ENCODE measurements at regions not wholly inside any gene's neighbourhood (a gene's known extent, or its start where the extent isn't known, plus 50 kb on each side); places are given as distances from the start of the nearest gene placed in this dataset.

DNA sequence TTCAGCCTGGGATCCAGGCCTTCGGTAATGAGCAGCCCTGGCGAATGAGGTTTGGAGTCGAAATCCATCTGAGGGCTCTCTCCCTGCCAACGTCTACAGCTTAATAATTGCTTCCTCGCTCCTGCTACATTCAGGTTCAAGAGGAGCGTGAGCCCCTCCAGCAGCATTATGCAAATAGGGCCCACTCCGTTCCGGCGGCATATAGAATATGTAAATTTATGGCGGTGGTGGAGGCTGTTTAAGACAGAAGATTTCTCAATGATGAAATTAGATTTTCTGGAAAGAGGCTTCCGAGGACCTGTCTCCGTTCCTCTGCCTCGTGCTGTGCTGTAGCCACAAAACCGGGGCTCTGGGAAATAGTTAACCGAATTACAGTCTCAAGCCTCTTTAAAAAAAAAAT lies 402.8 kb downstream of the MIAT start:
- no peaks in the 10 kb centered on the region for H3K36me3 ChIP-seq (replicated peaks; ENCODE audit: low read depth, low read length)
- H3K4me1 ChIP-seq (ENCODE audit: low read length): no peaks in the 10 kb centered on the region
- TF ChIP-seq, protein P1, sequence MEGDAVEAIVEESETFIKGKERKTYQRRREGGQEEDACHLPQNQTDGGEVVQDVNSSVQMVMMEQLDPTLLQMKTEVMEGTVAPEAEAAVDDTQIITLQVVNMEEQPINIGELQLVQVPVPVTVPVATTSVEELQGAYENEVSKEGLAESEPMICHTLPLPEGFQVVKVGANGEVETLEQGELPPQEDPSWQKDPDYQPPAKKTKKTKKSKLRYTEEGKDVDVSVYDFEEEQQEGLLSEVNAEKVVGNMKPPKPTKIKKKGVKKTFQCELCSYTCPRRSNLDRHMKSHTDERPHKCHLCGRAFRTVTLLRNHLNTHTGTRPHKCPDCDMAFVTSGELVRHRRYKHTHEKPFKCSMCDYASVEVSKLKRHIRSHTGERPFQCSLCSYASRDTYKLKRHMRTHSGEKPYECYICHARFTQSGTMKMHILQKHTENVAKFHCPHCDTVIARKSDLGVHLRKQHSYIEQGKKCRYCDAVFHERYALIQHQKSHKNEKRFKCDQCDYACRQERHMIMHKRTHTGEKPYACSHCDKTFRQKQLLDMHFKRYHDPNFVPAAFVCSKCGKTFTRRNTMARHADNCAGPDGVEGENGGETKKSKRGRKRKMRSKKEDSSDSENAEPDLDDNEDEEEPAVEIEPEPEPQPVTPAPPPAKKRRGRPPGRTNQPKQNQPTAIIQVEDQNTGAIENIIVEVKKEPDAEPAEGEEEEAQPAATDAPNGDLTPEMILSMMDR (IDR thresholded peaks at IDR 0.05; ENCODE audit: low read depth, low read length): no peak
- no peaks in the 10 kb centered on the region for H3K79me2 ChIP-seq (ENCODE audit: low read length)
- no peak overlapping the region for H2AFZ ChIP-seq (ENCODE audit: low read depth, low read length)
- H3K9ac ChIP-seq (ENCODE audit: low read length): no peak overlapping the region
- H3K4me3 ChIP-seq (ENCODE audit: low read length): no peak overlapping the region
- H3K27me3 ChIP-seq (ENCODE audit: low read depth, low read length): peaks cover 26% of the 10 kb centered on the region
- no peak overlapping the region for H3K4me2 ChIP-seq (ENCODE audit: low read length)
- no peaks in the 10 kb centered on the region for H4K20me1 ChIP-seq (ENCODE audit: insufficient read depth, low read length)
- H3K27ac ChIP-seq (ENCODE audit: low read length): no peak overlapping the region
- H3K9me3 ChIP-seq (ENCODE audit: insufficient read depth, low read length): no peaks in the 10 kb centered on the region

DNA sequence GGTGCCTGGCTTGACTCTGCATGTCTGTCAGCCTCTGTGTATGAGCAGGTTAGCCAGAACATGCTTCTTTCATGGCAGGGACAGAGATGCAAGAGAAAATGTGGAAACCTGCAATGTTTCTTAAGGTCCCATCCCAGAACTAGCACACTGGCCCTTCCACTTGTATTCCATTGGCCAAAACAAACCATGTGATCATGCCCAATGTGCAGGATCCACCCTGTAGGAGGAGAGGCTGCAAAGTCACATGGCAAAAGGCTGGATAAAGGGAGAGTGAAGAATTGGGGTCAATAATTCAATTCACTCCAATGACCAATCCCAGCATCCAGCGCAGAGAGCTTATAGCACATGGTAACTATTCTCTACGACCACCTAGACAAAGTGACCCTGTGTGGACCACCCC lies 405.5 kb downstream of the MIAT start:
- Histone ChIP-seq H3K27ac (ENCODE audit: low read length) (no peak overlapping the region), H3K4me2 (ENCODE audit: low read length) (no peak overlapping the region), H3K4me3 (ENCODE audit: low read length) (no peak overlapping the region), H3K27me3 (ENCODE audit: low read depth, low read length) (peaks cover 12% of the 10 kb centered on the region), H3K79me2 (ENCODE audit: low read length) (no peaks in the 10 kb centered on the region), H3K9ac (ENCODE audit: low read length) (no peak overlapping the region), H2AFZ (ENCODE audit: low read depth, low read length) (no peak overlapping the region), H3K36me3 (replicated peaks; ENCODE audit: low read depth, low read length) (no peaks in the 10 kb centered on the region), H3K9me3 (ENCODE audit: insufficient read depth, low read length) (no peaks in the 10 kb centered on the region), H4K20me1 (ENCODE audit: insufficient read depth, low read length) (no peaks in the 10 kb centered on the region), H3K4me1 (ENCODE audit: low read length) (no peaks in the 10 kb centered on the region)
- TF ChIP-seq, protein P1 (IDR thresholded peaks at IDR 0.05; ENCODE audit: low read depth, low read length): no peak
- no peak for TF ChIP-seq EZH2phosphoT487 (IDR thresholded peaks at IDR 0.05; ENCODE audit: low read depth)

DNA sequence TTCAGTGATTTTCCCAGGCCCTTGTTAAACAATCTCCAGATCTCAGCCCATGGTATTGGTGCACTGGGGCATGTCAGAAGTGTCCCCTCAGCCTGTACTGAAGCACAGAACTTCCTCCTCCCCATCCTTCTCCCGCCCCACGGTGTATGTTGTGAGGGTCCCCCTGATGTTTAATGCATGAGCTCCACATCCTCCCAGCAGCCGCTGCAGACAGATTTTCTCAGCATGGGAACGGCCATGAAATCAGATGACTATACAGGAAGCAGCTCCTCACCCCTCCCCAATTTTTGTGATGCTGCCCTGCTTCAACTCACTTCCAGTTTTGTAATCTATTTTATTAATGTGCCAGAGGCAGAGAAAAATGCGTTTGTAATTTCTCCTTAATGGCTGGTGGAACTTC lies 406.0 kb downstream of the MIAT start:
- H3K4me2 ChIP-seq (ENCODE audit: low read length): no peak overlapping the region
- H4K20me1 ChIP-seq (ENCODE audit: insufficient read depth, low read length): no peaks in the 10 kb centered on the region
- no peak overlapping the region for H3K27ac ChIP-seq (ENCODE audit: low read length)
- no peak overlapping the region for H3K4me3 ChIP-seq (ENCODE audit: low read length)
- no peak overlapping the region for H3K9ac ChIP-seq (ENCODE audit: low read length)
- H2AFZ ChIP-seq (ENCODE audit: low read depth, low read length): no peak overlapping the region
- H3K4me1 ChIP-seq (ENCODE audit: low read length): no peaks in the 10 kb centered on the region
- peaks cover 7% of the 10 kb centered on the region for H3K27me3 ChIP-seq (ENCODE audit: low read depth, low read length)
- no peaks in the 10 kb centered on the region for H3K79me2 ChIP-seq (ENCODE audit: low read length)
- no peaks in the 10 kb centered on the region for H3K9me3 ChIP-seq (ENCODE audit: insufficient read depth, low read length)
- TF ChIP-seq EZH2phosphoT487 (IDR thresholded peaks at IDR 0.05; ENCODE audit: low read depth): no peak
- TF ChIP-seq, protein P1 (IDR thresholded peaks at IDR 0.05; ENCODE audit: low read depth, low read length): no peak
- H3K36me3 ChIP-seq (replicated peaks; ENCODE audit: low read depth, low read length): no peaks in the 10 kb centered on the region

DNA sequence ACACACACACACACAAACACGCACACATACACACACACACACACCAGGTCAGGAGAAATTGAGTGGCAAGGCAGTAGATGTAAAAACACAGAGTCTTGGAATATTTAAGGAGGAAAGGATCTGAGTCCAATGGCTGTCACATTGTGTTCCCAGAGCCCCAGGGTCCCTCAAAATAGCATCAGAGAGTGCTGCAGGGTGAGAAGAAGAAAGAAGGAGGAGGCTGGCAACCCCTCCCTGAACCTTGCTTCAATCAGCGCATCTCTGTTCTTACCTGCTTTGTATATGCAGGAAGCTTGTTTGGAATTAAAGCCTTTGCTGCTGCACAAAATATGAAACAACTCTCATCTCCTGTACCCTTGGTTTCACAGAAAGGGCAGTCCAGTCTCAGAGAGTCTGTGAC lies 406.5 kb downstream of the MIAT start:
- H3K4me3 ChIP-seq (ENCODE audit: low read length): no peak overlapping the region
- no peaks in the 10 kb centered on the region for H4K20me1 ChIP-seq (ENCODE audit: insufficient read depth, low read length)
- no peaks in the 10 kb centered on the region for H3K79me2 ChIP-seq (ENCODE audit: low read length)
- TF ChIP-seq, protein P1 (IDR thresholded peaks at IDR 0.05; ENCODE audit: low read depth, low read length): no peak
- TF ChIP-seq EZH2phosphoT487 (IDR thresholded peaks at IDR 0.05; ENCODE audit: low read depth): no peak
- H3K4me1 ChIP-seq (ENCODE audit: low read length): no peaks in the 10 kb centered on the region
- no peak overlapping the region for H3K27ac ChIP-seq (ENCODE audit: low read length)
- no peaks in the 10 kb centered on the region for H3K9me3 ChIP-seq (ENCODE audit: insufficient read depth, low read length)
- H3K27me3 ChIP-seq (ENCODE audit: low read depth, low read length): peaks cover 5% of the 10 kb centered on the region
- no peak overlapping the region for H2AFZ ChIP-seq (ENCODE audit: low read depth, low read length)
- H3K9ac ChIP-seq (ENCODE audit: low read length): no peak overlapping the region
- no peak overlapping the region for H3K4me2 ChIP-seq (ENCODE audit: low read length)
- H3K36me3 ChIP-seq (replicated peaks; ENCODE audit: low read depth, low read length): no peaks in the 10 kb centered on the region
